Pons (tissue), 1 donor: ENCODE measurements at regions not wholly inside any gene's neighbourhood (a gene's known extent, or its start where the extent isn't known, plus 50 kb on each side); places are given as distances from the start of the nearest gene placed in this dataset.
A peak's percentile ranks its signal among the peaks of the same experiment; 100 is the strongest.

Experiments
- DNase-seq: peaks from one replicate; pipeline ENCODE4 v3.0.0-alpha.2; 2016; ENCODE audit warnings: low spot score

- peak; percentile 63 for DNase-seq
Observed at GRCh38 chr18:51399491-51400122, 202.1 kb upstream of the MEX3C start.

DNA sequence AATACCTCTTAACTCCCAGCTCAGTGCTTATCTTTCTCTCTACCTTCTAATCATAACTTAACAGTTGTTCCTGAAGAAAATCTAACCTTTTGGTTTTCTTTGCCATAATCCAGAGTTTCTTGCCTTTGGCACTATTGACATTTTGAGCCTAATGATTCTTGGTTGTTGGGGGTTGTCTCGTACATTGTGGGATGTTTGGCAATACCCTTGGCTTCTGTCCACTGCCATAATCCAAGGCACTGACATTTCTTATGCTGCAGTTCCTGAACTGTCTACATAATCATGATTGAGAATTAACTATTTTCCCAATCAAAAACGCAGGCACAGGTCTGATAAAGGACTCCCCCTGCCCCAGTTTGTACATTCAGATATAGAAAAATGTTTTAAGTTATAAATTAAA, 203.2 kb upstream of the MEX3C start:
- no peak for DNase-seq

GRCh38 chr18:51401912-51402311, 204.4 kb upstream of the MEX3C start:
- no peak for DNase-seq

- no peak for DNase-seq
Observed at GRCh38 chr18:51404620-51405019, 207.1 kb upstream of the MEX3C start.

GRCh38 chr18:51405683-51406477, 208.4 kb upstream of the MEX3C start:
- no peak for DNase-seq

GRCh38 chr18:51417643-51418483, 220.4 kb upstream of the MEX3C start:
- DNase-seq = no peak

GRCh38 chr18:51425475-51425874, 228.0 kb upstream of the MEX3C start:
- no peak for DNase-seq

GRCh38 chr18:51425889-51426288, 228.4 kb upstream of the MEX3C start:
- no peak for DNase-seq

GRCh38 chr18:51426996-51427395, 229.5 kb upstream of the MEX3C start:
- DNase-seq = no peak

GRCh38 chr18:51429644-51430043, 232.2 kb upstream of the MEX3C start:
- no peak for DNase-seq

- no peak for DNase-seq
Observed at GRCh38 chr18:51430538-51430937, 233.1 kb upstream of the MEX3C start.

DNA sequence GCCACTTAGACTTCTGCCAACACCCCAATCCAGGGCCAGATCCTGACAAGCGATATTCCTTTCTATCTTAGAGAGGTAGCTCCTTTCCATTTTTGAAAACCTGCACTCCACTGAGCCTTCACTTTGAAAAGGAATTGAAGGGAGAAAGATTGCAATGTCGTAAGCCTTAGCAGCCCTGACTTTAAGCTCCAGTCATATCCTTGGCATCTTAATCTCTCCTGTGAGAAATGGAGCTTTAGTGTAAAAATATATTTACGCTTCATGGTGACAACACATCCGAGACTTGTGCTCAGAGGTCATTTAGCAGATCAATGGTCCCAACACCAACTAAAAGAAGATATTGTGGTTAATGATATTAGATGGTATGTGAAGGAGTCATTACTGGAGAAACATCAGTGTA, 235.8 kb upstream of the MEX3C start:
- no peak for DNase-seq

DNA sequence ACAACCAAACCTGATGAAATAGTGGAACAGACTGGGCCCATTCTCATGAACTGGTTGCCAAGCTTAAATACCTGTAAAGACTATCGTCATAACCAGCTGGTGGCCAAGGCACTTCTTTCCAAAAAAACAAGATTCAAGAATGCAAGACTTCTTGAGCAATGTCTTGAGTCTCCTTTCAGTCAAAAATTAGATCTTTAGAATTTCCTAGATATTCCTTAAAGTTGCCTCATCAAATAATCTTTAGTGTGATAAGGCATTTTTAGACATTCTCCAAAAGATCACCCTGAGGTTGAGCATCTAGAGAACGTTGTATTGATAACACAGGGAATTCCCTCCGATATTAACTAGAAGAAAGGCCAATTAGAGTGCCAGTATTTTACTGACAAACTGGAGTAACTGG, 236.4 kb upstream of the MEX3C start:
- no peak for DNase-seq

DNA sequence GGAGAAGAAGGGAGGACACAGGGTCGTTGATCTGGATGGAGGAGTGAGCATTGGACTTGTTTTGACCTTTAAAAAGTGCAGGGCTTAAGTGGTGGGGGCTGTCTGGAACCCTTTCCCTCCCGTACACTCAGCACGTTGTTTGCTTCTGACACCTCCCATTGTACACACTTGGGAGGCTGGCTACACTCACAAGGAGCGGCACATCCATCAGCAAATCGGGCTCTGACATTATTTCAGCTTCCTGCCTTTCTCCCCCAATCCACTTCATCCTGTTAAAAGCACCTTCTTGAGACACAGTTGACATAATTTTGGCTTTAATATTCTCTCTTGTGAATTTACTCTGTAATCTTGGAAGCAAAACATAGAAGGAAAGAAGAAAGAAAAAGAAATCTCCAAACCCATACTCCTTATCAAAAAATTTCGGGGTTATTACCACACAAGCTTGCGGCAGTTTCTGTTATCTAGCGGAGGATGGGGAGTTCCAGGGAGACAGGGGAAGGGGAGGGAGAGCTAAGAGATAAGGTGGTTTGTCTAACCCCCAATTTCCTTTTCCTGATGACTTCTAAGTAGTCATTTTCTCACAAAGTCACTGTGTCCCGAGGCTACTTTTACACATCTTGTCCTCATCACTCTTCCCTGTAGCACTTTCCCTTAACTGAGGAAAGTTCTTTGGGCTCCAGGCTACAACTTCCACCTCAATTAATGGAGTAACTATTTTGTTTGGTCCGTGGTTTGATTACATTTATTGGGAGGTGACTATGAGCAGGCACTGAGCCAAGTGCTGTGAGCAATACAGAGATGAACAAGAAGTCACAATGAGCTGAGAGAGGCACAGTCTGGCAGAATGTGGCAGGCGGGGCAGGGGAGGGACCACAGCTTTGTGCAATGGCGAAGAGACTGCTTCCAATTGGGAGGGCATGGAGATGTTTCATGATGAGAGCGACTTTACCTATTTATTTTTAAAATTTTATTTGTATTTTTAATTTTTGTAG, 240.1 kb upstream of the MEX3C start:
- no peak for DNase-seq

- no peak for DNase-seq
Observed at GRCh38 chr18:51438797-51439350, 241.4 kb upstream of the MEX3C start.

- DNase-seq = peak; percentile 37
Observed at GRCh38 chr18:51442012-51442411, 244.5 kb upstream of the MEX3C start.

DNA sequence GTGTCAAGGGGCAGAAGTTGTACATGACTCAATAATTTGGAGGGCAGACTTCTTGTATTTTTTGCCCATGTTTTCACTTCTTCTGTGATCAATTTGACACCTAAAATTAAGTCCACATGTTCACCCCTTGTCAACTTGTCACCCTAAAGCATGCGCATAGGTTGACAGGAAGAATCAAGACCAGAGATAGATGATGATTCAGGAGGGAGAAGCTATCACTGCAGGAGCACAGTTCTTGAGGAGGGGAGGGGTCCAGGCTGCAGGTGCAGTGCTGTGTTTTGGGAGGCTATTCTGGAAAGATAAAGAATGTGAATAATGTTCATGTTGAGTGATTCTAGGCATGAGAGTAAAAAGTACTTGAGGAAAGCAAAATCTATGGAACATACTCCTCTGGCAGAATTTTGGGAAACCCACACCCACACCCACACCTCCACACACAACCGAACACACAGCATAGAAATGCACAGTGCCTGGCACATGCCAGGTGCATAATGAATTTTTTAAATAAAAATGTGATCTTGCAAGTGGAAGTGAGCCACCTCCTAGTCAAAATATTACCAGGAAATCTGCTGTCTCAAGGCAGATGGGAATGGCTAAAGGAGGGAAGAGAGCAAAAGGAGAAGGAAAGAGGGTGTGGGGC, 249.2 kb upstream of the MEX3C start:
- DNase-seq = no peak

- peak; percentile 48 for DNase-seq
Observed at GRCh38 chr18:51447351-51448342, 250.2 kb upstream of the MEX3C start.

DNA sequence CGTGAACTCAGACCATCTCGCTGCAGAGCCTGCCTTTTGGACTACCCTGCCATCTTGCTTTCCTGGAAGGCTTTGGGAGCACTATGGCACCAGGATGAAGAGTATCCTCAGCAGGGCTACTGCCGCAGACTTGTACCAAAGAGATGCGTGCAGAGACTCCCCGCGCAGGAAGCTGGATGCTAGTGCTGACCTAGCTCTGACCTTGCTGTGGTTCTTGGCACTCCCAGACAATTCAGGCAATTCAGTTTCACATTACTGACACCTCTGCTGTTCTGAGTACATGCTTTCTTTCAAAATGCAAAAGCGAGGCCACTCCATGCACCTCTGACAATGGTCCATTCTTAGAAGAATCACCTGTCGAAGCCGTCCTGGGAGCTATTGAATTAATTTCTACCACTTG, 251.5 kb upstream of the MEX3C start:
- DNase-seq = no peak

DNA sequence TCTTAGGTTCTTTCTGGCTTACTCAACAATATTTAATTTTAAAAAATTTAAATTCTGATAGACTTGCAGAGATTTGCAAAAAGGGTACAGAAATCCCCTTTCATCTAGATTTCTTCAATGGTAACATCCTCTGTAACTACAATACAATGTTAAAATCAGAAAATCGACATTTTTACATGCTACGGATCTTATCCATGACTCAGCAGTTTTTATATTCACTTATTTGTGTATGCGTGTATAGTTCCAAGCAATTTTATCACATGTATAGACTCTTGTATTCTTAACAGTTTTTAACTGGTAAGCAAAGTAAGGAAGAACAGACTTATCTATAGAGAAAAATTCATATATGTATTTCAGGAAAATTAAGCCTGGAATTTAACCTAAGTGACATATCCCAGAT, 256.1 kb upstream of the MEX3C start:
- no peak for DNase-seq
